Cerebellar cortex (tissue), 1 donor: ENCODE measurements at regions not wholly inside any gene's neighbourhood (a gene's known extent, or its start where the extent isn't known, plus 50 kb on each side); places are given as distances from the start of the nearest gene placed in this dataset.

ENCODE experiments used
- DNase-seq: peaks from one replicate; pipeline ENCODE4 v3.0.0-alpha.2; 2015; ENCODE audit warnings: low spot score

DNA sequence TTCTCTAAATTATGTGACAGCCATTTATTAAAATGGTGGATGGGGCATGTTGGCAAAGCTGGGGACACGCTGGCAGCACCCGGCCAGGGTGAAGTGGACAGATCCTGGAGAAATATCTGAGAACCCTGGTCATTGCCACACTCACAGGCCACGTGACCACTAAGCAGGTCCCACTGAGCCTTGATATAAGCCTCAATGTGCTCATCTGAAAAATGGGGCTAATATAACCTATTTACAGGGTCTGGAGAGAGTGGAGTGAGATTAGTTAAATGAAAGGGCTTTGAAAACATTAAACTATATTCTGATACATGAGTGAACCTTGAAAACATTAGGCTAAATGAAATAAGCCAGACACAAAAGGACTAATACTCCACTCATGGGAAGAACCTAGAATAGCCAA, 108.9 kb downstream of the RBFOX3 start:
- no peak for DNase-seq

- DNase-seq, result no peak
These were observed 109.9 kb downstream of the RBFOX3 start for GRCh38 chr17:79500745-79501618.

- no peak for DNase-seq
These were observed 112.0 kb downstream of the RBFOX3 start for GRCh38 chr17:79498854-79499253.

DNA sequence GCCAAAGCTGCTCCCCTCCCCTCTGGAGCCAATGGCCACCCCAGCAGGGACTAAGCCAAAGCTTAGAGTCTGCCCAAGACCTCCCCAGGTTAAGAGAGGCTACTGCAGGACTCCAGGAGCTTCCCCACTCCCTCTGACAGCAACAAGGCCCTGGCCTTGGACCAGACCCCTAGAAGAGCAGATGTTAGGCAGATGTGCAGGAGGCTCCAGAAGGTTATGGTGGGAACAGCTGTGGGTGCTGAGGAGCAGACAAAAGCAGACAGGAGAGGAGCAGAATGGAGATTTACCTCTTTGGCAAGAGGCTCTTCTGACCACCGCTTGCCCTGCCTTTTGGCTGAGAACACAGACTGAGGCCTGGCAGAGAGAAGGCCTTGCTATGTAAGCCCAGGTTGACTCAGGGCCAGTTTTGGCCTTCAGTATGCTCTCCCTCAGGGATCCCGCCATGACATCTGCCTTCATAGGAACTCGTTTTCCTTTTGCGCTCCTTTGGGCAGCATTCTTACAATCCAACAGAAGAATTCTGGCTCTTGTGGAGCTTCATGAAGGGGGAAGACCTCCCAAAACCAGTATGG, 113.0 kb downstream of the RBFOX3 start:
- DNase-seq, result peak; percentile 88

DNA sequence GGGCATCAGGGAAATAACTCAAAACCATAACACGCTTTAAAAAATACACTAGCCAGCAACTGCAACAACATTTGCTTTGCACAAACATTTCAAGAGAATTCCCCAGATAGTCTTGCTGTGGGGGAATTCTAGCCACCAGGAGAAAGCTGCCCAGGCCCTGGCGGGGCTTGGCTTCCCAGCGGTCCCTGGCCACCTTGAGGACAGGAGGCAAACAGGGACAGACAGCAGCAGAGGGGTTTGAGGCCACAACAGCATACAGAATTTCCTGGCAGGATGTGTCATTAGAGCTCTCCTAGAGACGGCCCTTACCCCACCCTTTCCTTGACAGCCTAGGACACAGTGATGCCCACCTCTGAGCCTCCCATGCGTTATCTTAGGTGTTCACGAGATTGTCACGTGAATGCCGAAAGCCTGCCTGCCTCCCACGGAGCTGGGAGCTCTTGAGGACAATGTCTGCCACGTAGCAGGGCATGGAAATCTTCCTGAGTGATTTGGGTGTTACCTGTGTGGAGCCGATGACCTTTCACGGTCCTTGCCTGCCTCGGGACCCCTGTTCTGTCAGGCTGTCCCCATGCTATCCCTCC, 114.3 kb downstream of the RBFOX3 start:
- DNase-seq, result no peak

DNA sequence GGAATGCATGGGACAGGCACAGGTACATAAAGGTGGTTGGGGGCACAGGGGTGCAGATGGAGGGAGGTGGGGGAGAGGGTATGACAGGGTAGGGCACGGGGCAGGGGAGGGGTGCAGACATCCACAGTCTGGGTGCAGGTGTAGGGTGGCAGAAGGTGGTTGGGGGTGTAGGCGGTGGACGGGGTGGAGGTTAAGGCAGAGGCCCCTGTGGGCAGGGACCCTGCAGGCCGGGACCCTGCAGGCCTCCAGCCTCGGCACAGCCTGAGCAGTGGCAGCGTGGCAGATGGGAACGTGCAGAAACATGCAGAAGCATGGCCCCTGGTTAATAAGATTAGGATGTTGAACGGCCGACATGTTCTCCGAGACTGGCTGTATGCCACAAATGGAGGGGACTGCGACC, 115.2 kb downstream of the RBFOX3 start:
- DNase-seq, result no peak

GRCh38 chr17:79491006-79491405, 119.8 kb downstream of the RBFOX3 start:
- DNase-seq, result no peak

DNA sequence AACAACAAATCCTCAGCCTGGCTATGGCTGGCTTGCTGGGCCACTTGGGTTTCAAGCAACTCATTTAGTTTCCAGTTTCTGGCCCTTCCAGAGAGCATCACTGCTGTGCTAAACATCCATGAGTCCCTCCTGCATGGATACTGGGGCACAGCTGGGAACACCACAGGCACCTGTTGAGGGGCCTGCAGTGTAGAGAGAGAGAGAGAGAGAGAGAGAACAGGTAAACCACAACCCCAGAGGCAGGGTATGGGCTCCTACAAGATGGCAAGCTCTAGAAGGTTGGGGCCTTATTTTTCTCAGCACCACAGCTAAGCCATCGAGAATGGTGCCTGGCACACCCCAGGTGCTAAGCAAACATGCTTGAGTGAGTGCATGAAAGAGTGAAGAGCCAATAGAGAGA, 120.3 kb downstream of the RBFOX3 start:
- DNase-seq, result no peak

- no peak for DNase-seq
These were observed 123.7 kb downstream of the RBFOX3 start for GRCh38 chr17:79487149-79487548.

DNA sequence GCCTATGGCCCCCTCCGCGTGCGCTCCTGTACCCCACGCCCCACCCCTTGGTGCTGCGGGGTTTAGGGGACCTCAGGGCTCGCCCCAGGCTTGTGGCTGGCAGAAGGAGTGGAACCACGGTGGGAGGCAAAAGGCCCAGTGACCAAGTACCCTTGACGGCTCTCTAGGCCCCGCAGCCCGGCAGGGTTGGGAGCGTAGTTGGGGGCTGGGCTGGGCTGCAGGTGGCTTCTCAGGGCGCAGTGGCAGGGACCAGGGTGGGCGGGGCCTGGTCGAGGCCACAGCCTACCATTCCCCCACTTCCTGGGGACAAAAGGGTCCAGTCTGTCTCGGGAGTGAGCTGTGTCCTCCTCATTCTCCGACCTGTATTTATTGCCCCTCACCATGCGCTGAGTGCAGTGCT, 124.9 kb downstream of the RBFOX3 start:
- DNase-seq, result no peak

GRCh38 chr17:79485419-79485985, 125.3 kb downstream of the RBFOX3 start:
- no peak for DNase-seq

DNA sequence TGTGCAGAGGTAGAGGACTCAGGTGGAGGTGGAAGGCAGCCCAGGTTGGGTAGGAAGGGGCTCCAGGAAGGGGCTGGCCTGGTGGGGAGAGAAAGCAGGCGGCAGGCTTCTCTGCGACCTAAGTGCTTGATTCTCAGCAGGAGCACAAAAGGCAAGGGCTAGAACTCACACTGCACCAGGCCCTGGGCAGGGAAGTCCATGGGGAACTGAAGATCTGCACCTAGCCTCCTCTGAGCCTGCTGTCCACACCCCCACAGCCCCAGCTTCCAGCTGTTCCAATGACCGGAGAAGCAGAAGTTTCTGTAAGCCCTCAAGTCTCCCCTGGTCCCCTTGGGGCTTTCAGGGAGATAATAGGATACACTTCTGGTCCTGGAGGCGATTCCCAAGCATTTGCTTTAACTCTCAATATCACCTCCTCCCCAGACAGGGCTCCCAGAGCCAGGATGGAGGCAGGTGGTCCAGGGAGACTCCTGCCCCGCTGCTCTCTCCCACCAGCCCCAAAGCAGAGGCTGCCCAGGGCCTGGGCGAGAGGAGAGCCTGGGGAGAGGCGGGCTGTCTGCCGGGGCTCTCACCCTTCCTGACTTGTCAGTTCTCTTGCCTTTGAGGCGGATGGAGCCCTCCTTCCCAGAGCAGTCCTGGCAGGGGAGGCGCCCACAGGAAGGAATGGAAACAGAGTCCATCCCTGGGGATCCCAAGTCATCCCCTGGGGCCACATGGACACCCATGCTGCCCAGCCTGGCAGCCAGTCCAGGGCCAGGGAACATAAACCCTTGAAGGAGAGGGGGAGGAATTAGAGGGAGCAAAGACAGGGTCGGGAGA, 126.0 kb downstream of the RBFOX3 start:
- no peak for DNase-seq

GRCh38 chr17:79483842-79484241, 127.0 kb downstream of the RBFOX3 start:
- no peak for DNase-seq

- no peak for DNase-seq
These were observed 127.9 kb downstream of the RBFOX3 start for GRCh38 chr17:79482727-79483521.

DNA sequence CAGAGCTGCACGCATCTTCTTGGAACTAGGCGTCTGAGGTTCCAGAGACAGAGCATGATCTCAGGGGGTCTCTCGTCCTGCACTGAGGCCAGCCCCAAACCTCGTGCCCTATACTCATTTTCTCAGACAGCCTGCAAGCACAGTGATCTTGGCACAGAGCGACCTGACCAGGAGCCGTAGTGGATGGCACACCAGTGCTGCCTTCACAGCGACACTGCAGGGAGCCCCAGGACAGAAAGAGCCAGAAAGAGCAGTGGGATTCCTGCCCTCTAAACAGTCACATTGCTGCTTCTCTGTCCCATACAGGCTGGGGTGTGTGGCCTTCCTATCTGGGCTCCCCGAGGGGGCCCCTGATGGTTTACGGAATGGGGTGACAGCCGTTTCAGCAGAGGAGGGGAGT, 131.0 kb downstream of the RBFOX3 start:
- DNase-seq, result peak; percentile 68

- DNase-seq, result peak; percentile 79
These were observed 132.0 kb downstream of the RBFOX3 start for GRCh38 chr17:79478841-79479240.

DNA sequence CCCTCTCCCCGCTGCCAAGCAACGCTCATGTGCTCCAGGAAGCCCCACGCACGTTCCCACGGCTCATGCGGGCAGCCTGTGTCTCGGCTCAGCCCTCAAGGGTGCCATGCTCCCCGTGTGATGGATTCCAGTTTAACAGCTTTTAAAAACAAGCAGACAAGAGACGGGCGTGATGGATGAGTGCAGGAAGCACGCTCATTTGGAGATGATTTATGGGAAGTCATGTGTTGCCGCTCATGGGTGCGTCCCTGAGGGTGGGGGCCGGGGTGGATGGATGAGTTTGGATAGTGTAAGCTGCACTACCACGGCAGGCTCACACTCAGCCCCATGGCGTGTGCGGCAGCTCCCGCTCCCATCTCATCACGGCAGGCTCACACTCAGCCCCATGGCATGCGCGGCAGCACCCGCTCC, 132.8 kb downstream of the RBFOX3 start:
- DNase-seq, result no peak

DNA sequence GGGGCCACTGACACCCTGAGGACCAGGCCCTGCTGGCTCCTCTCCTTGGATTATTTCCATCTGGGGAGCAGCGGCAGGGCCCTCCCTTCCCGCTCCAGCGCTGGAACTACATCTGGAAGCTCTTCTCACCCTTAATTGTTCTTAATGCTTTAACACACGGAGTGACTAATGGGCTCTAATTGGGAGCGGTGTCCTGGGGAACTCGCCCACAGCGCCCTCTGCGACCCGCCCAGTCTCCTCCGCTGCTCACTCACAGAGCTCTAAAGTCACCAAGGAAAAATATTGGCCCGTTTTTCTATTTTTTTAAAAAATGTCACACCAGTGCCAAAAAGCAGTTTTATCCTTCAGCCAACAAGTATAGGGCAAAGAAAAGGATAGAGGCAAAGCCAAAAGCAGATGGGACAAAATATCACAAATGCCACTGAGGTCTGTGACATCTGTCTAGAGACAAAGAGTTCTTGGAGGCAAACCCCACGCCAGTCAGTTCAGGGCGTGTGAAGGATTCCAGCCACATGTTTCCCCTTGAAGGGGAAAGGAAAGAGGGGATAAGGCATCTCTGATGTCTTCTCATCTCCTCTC, 134.7 kb downstream of the RBFOX3 start:
- peak; percentile 55 for DNase-seq

GRCh38 chr17:79473876-79474440, 136.9 kb downstream of the RBFOX3 start:
- DNase-seq, result no peak

- DNase-seq, result peak; percentile 83
These were observed 137.6 kb downstream of the RBFOX3 start for GRCh38 chr17:79473111-79473875.
